ENCODE measurements at regions not wholly inside any gene's neighbourhood (a gene's known extent, or its start where the extent isn't known, plus 50 kb on each side); places are given as distances from the start of the nearest gene placed in this dataset.
"Not testable (repeated sequence)": the region's sequence is repeated elsewhere in the genome, so short reads cannot be mapped to it uniquely, and the experiment has no call there.

- DNase-seq, result no peak
Measured at GRCh38 chr2:18065249-18065648, 186.8 kb downstream of the KCNS3 start.

- no peak for DNase-seq
Measured at GRCh38 chr2:18063826-18064470, 185.5 kb downstream of the KCNS3 start.

DNA sequence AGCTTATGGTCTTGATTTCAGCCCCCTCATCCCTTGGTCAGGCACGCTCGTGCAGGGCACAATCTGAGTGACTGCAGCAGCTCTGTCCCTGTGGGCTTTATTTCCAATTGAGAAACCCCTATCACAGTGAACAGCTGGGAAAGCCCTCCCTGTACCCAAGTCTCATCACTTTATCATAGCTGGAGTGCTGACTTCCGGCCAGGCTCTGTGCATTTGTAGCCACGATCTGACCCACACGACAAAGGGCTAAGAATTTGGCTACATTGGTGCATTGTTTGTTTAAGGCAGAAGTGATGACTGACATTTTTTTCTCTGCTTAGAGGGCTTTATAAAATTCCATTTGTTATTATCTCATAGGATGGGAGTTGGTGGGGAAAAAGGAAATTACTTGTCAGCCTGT lies 184.4 kb downstream of the KCNS3 start:
- no peak for DNase-seq

GRCh38 chr2:18061717-18062116 lies 183.2 kb downstream of the KCNS3 start:
- DNase-seq, result no peak

GRCh38 chr2:18057657-18058056 lies 179.2 kb downstream of the KCNS3 start:
- no peak for DNase-seq

DNA sequence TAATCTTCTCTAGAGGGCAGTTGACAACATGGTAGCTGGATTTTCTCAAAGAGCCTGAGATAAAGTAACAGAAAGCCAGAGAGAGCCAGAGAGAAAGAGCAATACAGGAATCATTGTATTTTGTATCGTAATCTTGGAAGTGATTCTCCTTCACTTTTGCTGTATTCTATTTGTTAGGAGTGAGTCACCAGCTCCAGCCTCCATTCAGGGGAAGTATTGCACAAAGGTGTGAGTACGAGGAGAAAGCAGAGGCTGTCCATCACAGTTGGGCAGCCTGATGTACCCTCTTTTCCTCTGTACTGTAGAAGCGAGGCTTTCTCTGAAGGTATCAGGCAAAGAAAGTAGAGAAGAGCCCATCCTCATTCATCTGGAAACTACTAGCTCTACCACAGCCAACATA lies 176.8 kb downstream of the KCNS3 start:
- DNase-seq, result no peak

DNA sequence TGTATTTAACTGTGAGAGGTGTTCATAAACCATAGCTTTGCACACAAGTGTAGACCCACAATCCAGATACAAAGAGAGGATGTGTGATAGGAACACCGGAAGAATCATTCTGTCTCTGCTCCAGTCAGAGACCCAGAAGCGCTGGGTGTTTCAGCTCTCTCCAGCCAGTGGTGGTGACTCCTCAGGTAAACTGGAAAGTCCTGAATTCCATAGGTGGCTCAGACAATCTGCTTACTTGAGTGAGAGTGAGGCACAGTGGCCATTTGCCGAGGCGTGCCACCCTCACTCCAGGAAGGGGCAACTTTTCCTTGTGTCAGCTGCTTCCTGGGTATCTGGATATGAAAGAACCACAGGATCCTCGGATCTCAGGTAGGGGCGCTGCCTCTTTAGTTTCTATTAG lies 171.5 kb downstream of the KCNS3 start:
- DNase-seq, result no peak

GRCh38 chr2:18049325-18049724 lies 170.9 kb downstream of the KCNS3 start:
- no peak for DNase-seq

DNA sequence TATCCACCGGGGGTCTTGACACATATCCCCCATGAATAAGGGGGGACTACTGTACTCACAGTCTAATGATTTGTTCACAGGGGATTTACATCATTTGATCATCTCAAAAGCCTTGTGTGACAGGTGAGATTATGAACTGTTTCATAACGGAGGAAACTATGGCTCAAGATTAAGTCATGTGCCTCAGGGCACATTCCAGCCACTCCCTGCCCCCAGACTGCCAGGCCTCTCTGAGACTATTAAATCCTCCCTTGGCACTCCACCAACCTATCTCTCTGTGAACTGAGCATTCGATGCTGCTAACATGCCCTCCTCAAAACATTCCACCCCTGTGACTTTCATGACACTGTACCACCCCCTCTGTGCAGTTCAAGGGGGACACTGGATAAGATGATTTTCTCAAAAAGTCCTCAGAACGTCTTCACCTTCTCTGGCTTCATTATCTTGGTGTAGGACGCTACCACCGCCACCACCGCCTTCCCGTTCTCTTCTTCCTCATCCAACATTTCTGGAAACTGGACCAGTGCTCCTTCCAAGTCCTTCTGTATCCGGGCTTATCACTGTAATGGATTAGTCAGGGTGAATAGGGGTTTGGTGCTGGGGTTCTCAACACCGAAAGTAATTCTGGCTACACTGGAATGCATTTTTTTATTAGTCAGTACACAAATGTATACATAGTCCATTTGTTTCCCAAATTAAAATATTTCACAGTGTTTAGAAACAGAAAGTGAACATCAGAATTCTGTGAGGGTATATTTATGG lies 169.6 kb downstream of the KCNS3 start:
- DNase-seq, result peak; percentile 79

GRCh38 chr2:18047213-18047611 lies 168.7 kb downstream of the KCNS3 start:
- DNase-seq, result peak; percentile 14

GRCh38 chr2:18046558-18047212 lies 168.2 kb downstream of the KCNS3 start:
- DNase-seq, result no peak

GRCh38 chr2:18046017-18046416 lies 167.6 kb downstream of the KCNS3 start:
- no peak for DNase-seq

- no peak for DNase-seq
Measured at GRCh38 chr2:18045230-18045629, 166.8 kb downstream of the KCNS3 start.

DNA sequence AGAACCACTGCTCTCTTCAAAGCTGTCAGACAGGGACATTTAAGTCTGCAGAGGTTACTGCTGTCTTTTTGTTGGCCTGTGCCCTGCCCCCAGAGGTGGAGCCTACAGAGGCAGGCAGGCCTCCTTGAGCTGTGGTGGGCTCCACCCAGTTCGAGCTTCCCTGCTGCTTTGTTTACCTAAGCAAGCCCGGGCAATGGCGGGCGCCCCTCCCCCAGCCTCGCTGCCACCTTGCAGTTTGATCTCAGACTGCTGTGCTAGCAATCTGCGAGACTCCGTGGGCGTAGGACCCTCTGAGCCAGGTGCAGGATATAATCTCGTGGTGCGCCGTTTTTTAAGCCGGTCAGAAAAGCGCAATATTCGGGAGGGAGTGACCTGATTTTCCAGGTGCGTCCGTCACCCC lies 138.9 kb downstream of the KCNS3 start:
- not testable (repeated sequence) for DNase-seq

DNA sequence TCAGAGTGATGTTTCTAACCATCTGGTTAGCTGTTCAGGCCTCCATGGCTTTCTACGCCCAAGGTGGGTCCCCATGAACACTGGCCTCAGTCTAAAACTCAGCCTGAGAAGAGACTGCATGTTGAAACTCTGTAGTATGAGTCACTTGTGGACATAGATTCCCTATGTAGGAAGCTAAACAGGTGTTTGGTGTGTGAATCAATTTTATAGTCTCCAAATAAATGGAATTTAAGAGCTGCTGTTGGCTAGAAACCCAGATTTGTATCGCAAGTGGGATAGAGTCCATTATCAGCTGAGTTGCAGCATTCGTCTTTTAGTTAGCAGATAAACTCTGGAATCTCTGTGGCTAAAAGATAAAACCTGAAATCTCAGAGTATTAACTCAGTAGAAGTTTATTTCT lies 131.4 kb downstream of the KCNS3 start:
- DNase-seq, result no peak

DNA sequence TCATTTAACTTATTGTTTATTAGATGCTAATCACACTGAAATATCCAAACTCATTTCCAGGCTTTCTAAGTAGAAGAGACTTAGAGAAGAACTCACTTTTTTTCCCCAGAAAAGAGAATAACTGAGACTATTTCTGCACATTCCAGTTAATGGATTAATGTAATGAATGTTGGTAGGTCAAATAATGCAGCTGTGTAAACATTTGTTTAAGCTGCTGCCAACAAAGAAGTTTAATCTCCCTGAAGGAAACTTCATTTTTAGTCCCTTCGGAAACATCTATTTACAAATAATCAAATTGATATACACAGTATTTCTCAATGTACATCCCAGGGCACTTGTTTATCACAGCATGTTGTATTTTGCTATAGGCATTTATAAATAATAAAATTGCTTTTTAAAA lies 126.9 kb downstream of the KCNS3 start:
- no peak for DNase-seq

- no peak for DNase-seq
Measured at GRCh38 chr2:18001671-18002070, 123.2 kb downstream of the KCNS3 start.

DNA sequence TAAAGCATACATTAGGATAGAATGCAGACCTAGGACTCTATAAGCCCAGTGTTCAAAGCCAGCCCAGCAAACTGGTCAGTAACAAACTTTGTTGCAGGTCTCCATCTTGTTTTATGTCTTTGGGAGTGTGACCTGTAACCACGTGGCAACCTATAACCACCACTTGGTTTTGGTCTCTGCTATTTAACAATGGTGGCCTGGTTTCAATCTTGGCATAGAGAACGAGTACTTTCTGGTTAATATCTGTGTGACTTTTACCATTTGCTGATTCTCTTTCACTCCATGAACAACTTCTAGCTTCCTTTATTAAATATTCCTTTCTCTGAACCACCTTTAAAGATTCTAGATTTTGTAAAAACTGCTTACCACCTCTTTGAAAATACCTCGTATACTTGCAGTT lies 118.5 kb downstream of the KCNS3 start:
- DNase-seq, result no peak

GRCh38 chr2:17995593-17995992 lies 117.1 kb downstream of the KCNS3 start:
- no peak for DNase-seq
